GM23338 (cell line): ENCODE measurements at regions not wholly inside any gene's neighbourhood (a gene's known extent, or its start where the extent isn't known, plus 50 kb on each side); places are given as distances from the start of the nearest gene placed in this dataset.

ENCODE experiments used
- ATAC-seq: fragments of 200-7000 bp; cut with Tn5 transposase; 3 replicates; pipeline ENCODE4 v1.9.1; 2020
- DNase-seq: peaks from one replicate; pipeline ENCODE4 v3.0.0-alpha.2; 2015; ENCODE audit warnings: low spot score
- H2AFZ ChIP-seq: fragments of 200-600 bp; sonication (generic); 2 replicates; pipeline ENCODE4 v1.8.0; 2016; ENCODE audit warnings: antibody characterized with exemption, mild to moderate bottlenecking, moderate library complexity
- H3F3A ChIP-seq: fragments of 200-600 bp; sonication (generic); replicated peaks from 2 replicates; pipeline ENCODE4 v1.8.0; 2017; ENCODE audit warnings: antibody characterized with exemption, mixed run types, low read depth
- H3K27ac ChIP-seq: fragments of 200-600 bp; sonication (generic); 2 replicates; pipeline ENCODE4 v1.6.1; 2016; ENCODE audit warnings: low read depth
- H3K27me3 ChIP-seq: fragments of 200-600 bp; sonication (generic); 2 replicates; pipeline ENCODE4 v1.8.0; 2016; ENCODE audit warnings: mild to moderate bottlenecking, mixed run types, moderate library complexity; ENCODE audit not compliant: insufficient read depth
- H3K36me3 ChIP-seq: fragments of 200-600 bp; sonication (generic); 2 replicates; pipeline ENCODE4 v1.8.0; 2016; ENCODE audit warnings: mild to moderate bottlenecking; ENCODE audit not compliant: insufficient read depth
- H3K4me1 ChIP-seq: fragments of 200-600 bp; sonication (generic); 2 replicates; pipeline ENCODE4 v1.8.0; 2016; ENCODE audit warnings: mild to moderate bottlenecking, moderate library complexity; ENCODE audit not compliant: insufficient read depth
- H3K4me2 ChIP-seq: fragments of 200-600 bp; sonication (generic); 2 replicates; pipeline ENCODE4 v1.7.1; 2017; ENCODE audit warnings: mixed run types
- H3K4me3 ChIP-seq: fragments of 200-600 bp; sonication (generic); 2 replicates; pipeline ENCODE4 v1.6.1; 2016; ENCODE audit warnings: mixed run types
- H3K79me2 ChIP-seq: fragments of 200-600 bp; sonication (generic); replicated peaks from 2 replicates; pipeline ENCODE4 v1.8.0; 2017; ENCODE audit warnings: mild to moderate bottlenecking; ENCODE audit not compliant: insufficient read depth
- H3K9me2 ChIP-seq: fragments of 200-600 bp; sonication (generic); 2 replicates; pipeline ENCODE4 v1.8.0; 2017; ENCODE audit not compliant: insufficient read depth
- H4K20me1 ChIP-seq: fragments of 200-600 bp; sonication (generic); replicated peaks from 2 replicates; pipeline ENCODE4 v1.8.0; 2017; ENCODE audit warnings: mild to moderate bottlenecking; ENCODE audit not compliant: insufficient read depth
- H3K27ac Mint-ChIP-seq: 2 replicates; pipeline ENCODE4 v1.8.0; 2020; ENCODE audit warnings: inconsistent platforms, mild to moderate bottlenecking, moderate library complexity, mixed read lengths
- H3K27me3 Mint-ChIP-seq: 3 replicates; pipeline ENCODE4 v1.8.0; 2022; ENCODE audit warnings: low read depth, mild to moderate bottlenecking, moderate library complexity, mixed read lengths, inconsistent platforms; ENCODE audit not compliant: insufficient read depth, poor library complexity
- H3K36me3 Mint-ChIP-seq: 3 replicates; pipeline ENCODE4 v1.8.0; 2021; ENCODE audit warnings: low read depth, mild to moderate bottlenecking, inconsistent platforms, moderate library complexity, mixed read lengths
- H3K4me1 Mint-ChIP-seq: 3 replicates; pipeline ENCODE4 v1.8.0; 2020; ENCODE audit warnings: mild to moderate bottlenecking, inconsistent platforms, mixed read lengths
- H3K4me3 Mint-ChIP-seq: 3 replicates; pipeline ENCODE4 v1.8.0; 2021; ENCODE audit warnings: moderate library complexity, mild to moderate bottlenecking, inconsistent platforms, mixed read lengths
- H3K9me3 Mint-ChIP-seq: 3 replicates; pipeline ENCODE4 v1.8.0; 2020; ENCODE audit warnings: moderate library complexity, mild to moderate bottlenecking, inconsistent platforms, mixed read lengths
- CREB1 ChIP-seq: fragments of 250-450 bp; sonication (Bioruptor Pico); IDR thresholded peaks from 2 replicates; pipeline ENCODE4 v1.5.0; 2020; ENCODE audit warnings: low read depth, mild to moderate bottlenecking, moderate library complexity
- CTCF ChIP-seq, 2 experiments: fragments of 200-600 bp in 1 of 2; sonication (generic) in 1 of 2; conservative IDR thresholded peaks; 2 replicates each; pipeline versions ENCODE4 v1.5.1 to v1.6.1; 2016 to 2017; ENCODE audit warnings: antibody characterized with exemption in 2 of 2, low read depth in 2 of 2, mild to moderate bottlenecking in 2 of 2, moderate library complexity in 1 of 2
- REST ChIP-seq: IDR thresholded peaks from one replicate; pipeline ENCODE4 v1.6.1; 2018; ENCODE audit warnings: antibody characterized with exemption; ENCODE audit not compliant: unreplicated experiment
- STAT1 ChIP-seq: IDR thresholded peaks from one replicate; pipeline ENCODE4 v1.6.1; 2016; ENCODE audit warnings: antibody characterized with exemption; ENCODE audit not compliant: unreplicated experiment
- ZNF114 ChIP-seq: fragments of 250-450 bp; sonication (Bioruptor Pico); IDR thresholded peaks from 2 replicates; pipeline ENCODE4 v1.5.0; 2020; ENCODE audit warnings: mild to moderate bottlenecking, moderate library complexity
- ZNF462 ChIP-seq: fragments of 250-450 bp; sonication (Bioruptor Pico); IDR thresholded peaks from 2 replicates; pipeline ENCODE4 v1.5.0; 2020; ENCODE audit warnings: mild to moderate bottlenecking, moderate library complexity

- H3K4me1 Mint-ChIP-seq: peaks cover 54% of the 10 kb centered on the region
- TF ChIP-seq ZNF114 (CRISPR knock-in tag) (no peak), REST (no peak), CTCF (conservative IDR thresholded peaks at IDR 0.05; ENCODE audit: low read depth in 2 of 2) (no peak), CREB1 (no peak), ZNF462 (CRISPR knock-in tag) (no peak), STAT1 (no peak)
- H3K4me2 ChIP-seq: no peak overlapping the region; the same call in 1 of the 2 replicates
- H3K79me2 ChIP-seq: no peaks in the 10 kb centered on the region
- ATAC-seq (no peak), DNase-seq (no peak)
- peaks cover 42% of the 10 kb centered on the region for H3K4me1 ChIP-seq
- H3K4me3 ChIP-seq: no peak overlapping the region
- H3K36me3 Mint-ChIP-seq: peaks cover 6% of the 10 kb centered on the region; the same call in 1 of the 3 replicates
- no peak overlapping the region for H3K4me3 Mint-ChIP-seq
- H3K9me3 Mint-ChIP-seq: peaks cover 7% of the 10 kb centered on the region; the same call in 2 of the 3 replicates
- H3K27ac ChIP-seq: no peak overlapping the region
- no peak overlapping the region for H3K27ac Mint-ChIP-seq
- H2AFZ ChIP-seq: no peak overlapping the region
- no peaks in the 10 kb centered on the region for H3K36me3 ChIP-seq
- H4K20me1 ChIP-seq: no peaks in the 10 kb centered on the region
- no peaks in the 10 kb centered on the region; the same call in 1 of the 2 replicates for H3K9me2 ChIP-seq
- H3K27me3 Mint-ChIP-seq: no peaks in the 10 kb centered on the region
- no peaks in the 10 kb centered on the region for H3K27me3 ChIP-seq
- no peaks in the 10 kb centered on the region for H3F3A ChIP-seq
Observed at GRCh38 chr3:70855149-70855548, 542.7 kb upstream of the MDFIC2 start.
